NCI-H510A (cell line): ENCODE measurements at regions not wholly inside any gene's neighbourhood (a gene's known extent, or its start where the extent isn't known, plus 50 kb on each side); places are given as distances from the start of the nearest gene placed in this dataset.

ENCODE experiments used
- DNase-seq: peaks from one replicate; lab custom pipeline; 2025; lab: John Stamatoyannopoulos, UW

DNA sequence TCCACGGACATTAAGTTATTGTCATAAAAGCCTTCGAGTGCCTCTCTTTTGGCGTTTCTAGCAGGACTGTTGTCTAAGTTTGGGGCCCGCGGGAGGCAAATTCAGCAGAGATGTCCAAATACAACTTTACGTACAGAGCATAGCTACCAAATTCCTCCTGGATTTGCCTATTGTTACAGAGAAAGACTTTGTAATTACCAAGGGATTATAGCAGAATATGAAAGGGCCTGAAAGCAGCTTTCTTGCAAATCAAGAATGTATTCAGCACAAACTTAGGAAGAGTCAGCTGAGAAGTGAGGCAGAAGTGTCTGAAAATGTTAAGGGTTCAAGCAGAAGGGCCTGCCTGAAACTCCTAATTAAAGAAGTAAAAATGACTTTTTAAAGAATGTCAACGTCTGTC is 1053.5 kb upstream of the TENM3 start:
- no peak for DNase-seq

DNA sequence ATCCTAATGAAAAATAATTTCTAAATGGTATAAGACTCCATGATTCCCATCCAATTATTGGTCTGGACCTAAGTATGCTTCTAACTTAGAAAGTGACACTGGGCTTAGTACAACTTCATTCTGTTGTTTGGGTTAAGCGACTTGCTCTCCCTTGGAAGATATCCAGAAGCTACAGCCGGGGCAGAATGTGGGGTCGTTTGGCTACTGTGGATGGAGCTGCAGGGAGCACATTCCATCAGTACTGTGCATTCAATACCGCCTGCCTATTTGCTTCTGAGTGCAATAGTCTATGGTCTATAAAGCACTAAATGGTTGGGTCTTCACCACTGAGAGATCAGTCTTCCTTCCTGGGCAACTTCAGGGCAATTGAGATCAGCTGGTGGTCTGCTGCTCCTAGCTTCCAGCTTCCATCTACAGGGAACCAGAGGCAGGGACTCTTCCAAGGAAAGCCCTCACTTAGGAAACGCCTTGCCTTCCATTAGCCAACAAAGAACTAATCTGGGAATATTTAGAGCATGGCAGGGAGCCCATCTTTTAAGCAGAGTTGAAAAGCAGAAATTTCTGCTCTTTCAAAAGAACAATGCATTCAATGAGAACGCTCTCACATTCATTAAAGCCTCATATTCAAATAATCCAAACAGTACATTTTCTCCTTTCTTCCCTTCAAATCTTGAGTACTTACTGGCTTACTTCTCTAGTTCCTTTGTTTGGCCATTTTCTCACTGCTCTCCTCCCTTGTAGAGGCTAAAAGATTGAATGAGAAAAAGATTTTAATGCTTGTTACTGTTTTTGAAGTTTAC is 1049.9 kb upstream of the TENM3 start:
- DNase-seq = no peak

GRCh38 chr4:181194096-181194495 is 1049.1 kb upstream of the TENM3 start:
- DNase-seq = no peak

DNA sequence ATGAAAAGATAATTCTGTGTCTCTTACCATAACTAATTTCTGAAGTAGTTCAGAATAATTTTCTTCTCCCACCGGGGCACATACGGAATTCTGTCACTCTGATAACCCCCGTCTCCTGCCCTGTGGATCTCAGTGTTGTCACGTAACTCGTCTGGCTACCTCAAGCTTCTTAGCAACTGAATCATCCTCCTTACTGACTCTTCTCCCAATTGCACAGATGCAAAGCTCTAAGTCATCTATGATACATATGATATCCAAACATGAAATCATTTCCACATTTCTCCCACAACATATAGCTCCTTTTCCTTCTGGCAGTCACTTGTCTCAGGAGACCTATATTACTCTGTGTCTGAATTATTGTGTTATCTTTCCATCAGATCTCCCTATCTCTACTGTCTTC is 1043.1 kb upstream of the TENM3 start:
- DNase-seq = no peak

- no peak for DNase-seq
These were observed 1041.0 kb upstream of the TENM3 start for GRCh38 chr4:181202240-181202639.

- no peak for DNase-seq
These were observed 1039.1 kb upstream of the TENM3 start for GRCh38 chr4:181204109-181204508.

GRCh38 chr4:181213551-181213950 is 1029.7 kb upstream of the TENM3 start:
- no peak for DNase-seq

GRCh38 chr4:181216501-181216900 is 1026.7 kb upstream of the TENM3 start:
- no peak for DNase-seq

- DNase-seq = no peak
These were observed 1023.3 kb upstream of the TENM3 start for GRCh38 chr4:181219783-181220416.

DNA sequence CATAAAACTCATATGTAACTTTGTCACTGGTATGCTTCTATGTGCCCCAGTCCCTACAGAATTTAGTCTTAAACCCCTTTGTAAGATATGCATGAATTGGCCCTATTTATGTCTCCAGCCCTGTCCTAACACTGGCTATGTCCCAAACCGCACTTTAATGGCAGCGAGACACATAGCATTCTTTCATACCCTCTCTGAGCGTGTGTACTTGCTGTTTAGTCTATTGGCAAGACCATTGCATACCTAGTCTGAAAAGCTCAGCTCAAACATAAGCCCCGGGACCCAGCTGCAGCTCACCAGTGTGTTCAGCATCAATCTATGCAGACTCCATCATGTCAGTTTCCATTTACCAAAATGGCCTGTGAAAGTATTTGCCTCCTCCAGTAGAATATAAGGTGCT is 1018.4 kb upstream of the TENM3 start:
- DNase-seq = no peak

- DNase-seq = no peak
These were observed 1017.5 kb upstream of the TENM3 start for GRCh38 chr4:181225616-181226261.

DNA sequence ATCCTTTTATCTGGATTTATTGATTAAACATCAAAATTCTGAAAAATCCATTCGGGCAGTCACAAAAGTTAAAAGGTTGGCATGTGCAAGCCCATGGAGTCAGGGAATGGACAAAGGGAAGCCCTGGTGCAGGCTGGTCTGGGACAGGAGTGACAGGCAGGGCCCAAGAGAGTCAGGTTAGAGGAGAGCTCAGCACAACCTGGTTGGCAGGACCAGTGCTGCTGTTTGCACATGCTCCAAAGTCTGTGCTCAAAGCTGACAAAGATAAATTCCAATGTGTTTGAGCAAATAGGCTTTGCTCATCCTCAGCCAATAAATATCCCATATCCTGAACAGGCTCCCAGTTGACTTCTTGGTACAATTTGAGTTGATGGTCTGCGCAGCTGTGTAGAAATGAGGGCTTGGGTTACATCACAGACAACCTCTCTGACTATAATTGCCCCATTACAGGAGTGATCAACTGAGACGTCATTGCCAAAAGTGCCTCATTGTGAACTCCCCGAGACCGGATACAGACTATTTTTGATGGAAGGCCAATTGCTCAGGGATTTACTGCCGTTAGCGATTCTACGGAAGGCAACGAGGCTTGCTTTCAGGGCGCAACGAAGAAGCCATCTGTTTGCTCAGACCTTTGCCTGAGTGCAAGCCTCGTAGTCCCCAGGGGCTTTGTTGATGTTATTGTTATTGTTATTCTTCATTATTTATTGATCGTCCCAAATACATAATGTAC is 1008.1 kb upstream of the TENM3 start:
- no peak for DNase-seq

DNA sequence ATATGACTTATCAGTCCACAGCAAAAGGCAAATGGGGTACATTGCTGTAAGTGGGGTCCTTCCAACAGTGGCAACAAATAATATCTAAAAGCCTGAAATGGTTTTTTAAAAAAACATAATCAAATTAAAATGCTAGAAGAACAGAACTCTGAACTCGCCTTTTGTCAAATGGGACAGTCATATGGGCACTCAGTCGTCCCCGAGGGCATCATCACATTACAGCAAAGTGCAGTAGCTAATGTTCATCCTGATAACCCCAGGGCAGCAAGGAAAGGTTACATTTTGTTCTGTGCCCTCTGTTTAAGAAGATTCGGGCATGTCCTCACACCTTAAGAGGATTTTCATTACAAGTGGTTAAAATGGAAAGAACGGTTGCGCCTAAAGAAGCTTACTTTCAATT is 997.9 kb upstream of the TENM3 start:
- DNase-seq = no peak

DNA sequence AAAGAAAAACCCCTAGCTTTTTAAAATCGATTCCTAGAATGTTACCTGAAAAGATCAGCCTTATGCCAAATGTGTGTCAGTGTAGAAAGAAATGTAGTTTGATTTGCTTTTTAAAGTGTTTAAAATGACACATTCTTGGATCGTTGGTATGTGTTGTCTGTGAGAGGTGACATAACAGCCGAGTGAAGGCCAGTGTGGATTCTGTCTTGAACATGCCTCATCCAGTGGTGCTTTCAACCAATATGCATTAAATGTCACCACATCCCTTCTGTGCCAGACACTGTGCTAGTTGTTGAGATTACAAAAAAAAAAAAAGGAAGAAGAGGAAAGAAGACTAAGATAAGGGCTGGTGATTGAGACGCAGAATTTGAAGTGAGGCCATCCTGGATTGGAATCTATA is 994.2 kb upstream of the TENM3 start:
- DNase-seq = no peak

DNA sequence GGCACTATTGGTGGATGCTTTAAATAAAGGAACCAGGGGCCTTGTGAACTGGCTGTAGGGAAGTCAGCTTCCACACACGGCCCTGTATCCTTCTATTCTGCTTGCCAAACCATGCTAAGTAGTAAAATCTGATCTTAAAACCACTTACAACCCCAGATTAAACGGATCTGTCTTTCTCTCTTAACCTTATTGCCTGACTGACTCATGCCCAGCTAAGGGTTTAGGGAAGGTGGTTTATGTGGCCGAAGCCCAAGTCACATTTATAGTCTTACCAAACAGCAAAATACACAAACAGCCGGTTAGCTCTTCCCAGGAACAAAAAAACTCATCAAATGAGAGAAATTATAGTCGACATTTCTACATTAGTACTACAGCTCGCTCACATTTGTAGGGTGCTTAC is 988.4 kb upstream of the TENM3 start:
- DNase-seq = no peak

GRCh38 chr4:181258569-181258968 is 984.6 kb upstream of the TENM3 start:
- no peak for DNase-seq

DNA sequence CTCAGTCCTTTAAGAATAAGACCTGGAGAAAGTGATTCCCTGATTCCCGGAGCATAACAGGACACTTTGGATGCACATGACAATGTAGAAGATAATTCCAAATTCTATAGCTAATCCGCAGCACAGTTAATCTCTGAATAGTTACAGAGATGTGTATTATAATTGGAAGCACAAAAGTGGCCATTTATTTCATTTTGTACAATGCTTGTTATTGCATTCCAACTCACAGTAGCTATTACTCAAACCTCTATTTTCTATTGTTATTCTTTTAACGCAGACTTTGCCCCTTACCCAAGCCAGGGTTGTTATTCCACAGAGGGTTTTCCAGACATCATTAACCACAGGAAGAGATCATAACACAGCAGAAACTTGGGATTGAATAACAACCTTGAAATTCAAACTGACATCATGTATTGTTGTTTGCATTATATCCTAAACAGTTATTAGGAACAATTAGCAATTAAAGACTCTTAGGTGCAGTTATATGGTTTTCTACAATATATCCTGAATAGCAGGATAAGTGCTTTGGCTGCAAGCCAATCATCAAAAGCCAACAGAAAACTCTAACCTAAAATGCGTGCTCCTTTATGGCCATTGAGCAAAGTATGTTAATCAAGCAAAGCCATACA is 984.0 kb upstream of the TENM3 start:
- no peak for DNase-seq

GRCh38 chr4:181261279-181261678 is 981.9 kb upstream of the TENM3 start:
- no peak for DNase-seq

DNA sequence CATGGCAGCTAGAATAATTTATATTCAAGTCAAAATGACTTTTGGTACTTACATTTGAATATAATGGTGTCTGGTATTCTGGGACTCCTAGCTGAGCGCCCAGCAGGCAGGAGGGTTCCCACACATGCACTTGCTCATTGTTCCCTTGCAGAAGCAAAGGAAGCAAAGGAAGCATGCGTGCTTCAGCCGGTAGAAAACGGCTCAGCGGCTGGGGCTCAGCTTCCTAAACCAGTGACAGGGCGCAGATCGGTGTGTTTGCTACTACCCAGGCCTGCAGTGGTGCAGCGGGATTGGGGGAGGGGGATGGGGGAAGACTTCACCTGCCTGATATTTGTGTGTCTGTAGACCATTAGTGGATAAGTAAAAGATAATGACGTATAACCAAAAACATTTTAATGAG is 978.3 kb upstream of the TENM3 start:
- no peak for DNase-seq

GRCh38 chr4:181265370-181265769 is 977.8 kb upstream of the TENM3 start:
- no peak for DNase-seq

DNA sequence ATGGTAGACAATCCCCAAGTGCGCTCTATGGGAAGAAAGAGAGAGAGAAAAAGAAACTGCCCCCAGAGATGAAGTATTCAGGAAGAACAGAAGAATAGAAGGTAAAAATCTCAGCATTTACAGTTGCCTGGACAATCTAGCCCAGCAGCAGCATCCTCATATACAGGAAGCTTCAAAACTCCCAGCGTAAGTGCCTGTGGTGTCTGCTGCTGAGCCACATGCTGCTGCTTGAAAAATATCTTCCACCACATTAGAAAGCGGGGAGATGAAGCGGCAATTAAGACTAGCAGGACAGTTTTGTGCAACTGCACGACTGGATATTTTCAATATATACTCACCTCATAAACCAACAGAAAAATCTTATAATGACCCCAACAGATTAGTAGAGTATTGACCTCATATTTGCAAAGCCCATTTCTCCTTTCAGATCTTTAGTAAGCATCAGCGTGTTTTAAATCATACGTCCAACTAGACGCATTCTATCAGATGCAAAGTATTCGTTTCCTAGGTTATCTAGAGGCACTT is 972.0 kb upstream of the TENM3 start:
- no peak for DNase-seq

- no peak for DNase-seq
These were observed 970.8 kb upstream of the TENM3 start for GRCh38 chr4:181272422-181272821.
